ENCODE measurements at regions not wholly inside any gene's neighbourhood (a gene's known extent, or its start where the extent isn't known, plus 50 kb on each side); places are given as distances from the start of the nearest gene placed in this dataset.

- no peaks in the 10 kb centered on the region for H3K4me1 Mint-ChIP-seq
- no peak overlapping the region for H3K4me3 Mint-ChIP-seq
- H3K9me3 Mint-ChIP-seq, result peaks cover 5% of the 10 kb centered on the region
- DNase-seq (no peak), ATAC-seq (no peak)
- no peaks in the 10 kb centered on the region for H3K27me3 Mint-ChIP-seq
- no peaks in the 10 kb centered on the region for H3K36me3 Mint-ChIP-seq (ENCODE audit: low read depth)
- H3K27ac Mint-ChIP-seq, result no peak overlapping the region
These were observed 862.6 kb downstream of the SORCS3 start for GRCh38 chr10:105503714-105504113.

- Mint-ChIP-seq H3K4me3 (no peak overlapping the region), H3K27me3 (no peaks in the 10 kb centered on the region), H3K9me3 (peaks cover 11% of the 10 kb centered on the region), H3K4me1 (no peaks in the 10 kb centered on the region), H3K27ac (no peak overlapping the region), H3K36me3 (ENCODE audit: low read depth) (no peaks in the 10 kb centered on the region)
- DNase-seq, result no peak
- no peak for ATAC-seq
These were observed 861.0 kb downstream of the SORCS3 start for GRCh38 chr10:105502058-105502457.

- peaks cover 11% of the 10 kb centered on the region for H3K9me3 Mint-ChIP-seq
- DNase-seq (no peak), ATAC-seq (no peak)
- H3K27ac Mint-ChIP-seq, result no peak overlapping the region
- no peak overlapping the region for H3K4me3 Mint-ChIP-seq
- H3K27me3 Mint-ChIP-seq, result no peaks in the 10 kb centered on the region
- H3K4me1 Mint-ChIP-seq, result no peaks in the 10 kb centered on the region
- H3K36me3 Mint-ChIP-seq (ENCODE audit: low read depth), result no peaks in the 10 kb centered on the region
These were observed 853.9 kb downstream of the SORCS3 start for GRCh38 chr10:105494944-105495343.

GRCh38 chr10:105494303-105494702, 853.2 kb downstream of the SORCS3 start:
- H3K27me3 Mint-ChIP-seq, result no peaks in the 10 kb centered on the region
- no peaks in the 10 kb centered on the region for H3K4me1 Mint-ChIP-seq
- no peak overlapping the region for H3K27ac Mint-ChIP-seq
- H3K36me3 Mint-ChIP-seq (ENCODE audit: low read depth), result no peaks in the 10 kb centered on the region
- no peak for ATAC-seq
- no peak for DNase-seq
- peaks cover 7% of the 10 kb centered on the region for H3K9me3 Mint-ChIP-seq
- no peak overlapping the region for H3K4me3 Mint-ChIP-seq

GRCh38 chr10:105473170-105473569, 832.1 kb downstream of the SORCS3 start:
- DNase-seq (no peak), ATAC-seq (no peak)
- Mint-ChIP-seq H3K27me3 (no peaks in the 10 kb centered on the region), H3K9me3 (no peaks in the 10 kb centered on the region), H3K27ac (no peak overlapping the region), H3K4me1 (no peaks in the 10 kb centered on the region), H3K36me3 (ENCODE audit: low read depth) (no peaks in the 10 kb centered on the region), H3K4me3 (no peak overlapping the region)

- no peak overlapping the region for H3K27ac Mint-ChIP-seq
- H3K4me1 Mint-ChIP-seq, result no peaks in the 10 kb centered on the region
- no peaks in the 10 kb centered on the region for H3K9me3 Mint-ChIP-seq
- H3K27me3 Mint-ChIP-seq, result no peaks in the 10 kb centered on the region
- DNase-seq (no peak), ATAC-seq (no peak)
- no peak overlapping the region for H3K4me3 Mint-ChIP-seq
- H3K36me3 Mint-ChIP-seq (ENCODE audit: low read depth), result no peaks in the 10 kb centered on the region
These were observed 827.7 kb downstream of the SORCS3 start for GRCh38 chr10:105468759-105469158.

- ATAC-seq (no peak), DNase-seq (no peak)
- no peak overlapping the region for H3K4me3 Mint-ChIP-seq
- no peaks in the 10 kb centered on the region for H3K27me3 Mint-ChIP-seq
- H3K36me3 Mint-ChIP-seq (ENCODE audit: low read depth), result no peaks in the 10 kb centered on the region
- H3K27ac Mint-ChIP-seq, result no peak overlapping the region
- H3K9me3 Mint-ChIP-seq, result peaks cover 8% of the 10 kb centered on the region
- H3K4me1 Mint-ChIP-seq, result no peaks in the 10 kb centered on the region
These were observed 825.4 kb downstream of the SORCS3 start for GRCh38 chr10:105466521-105466920.

- H3K27ac Mint-ChIP-seq, result no peak overlapping the region
- DNase-seq (no peak), ATAC-seq (no peak)
- H3K4me3 Mint-ChIP-seq, result no peak overlapping the region
- H3K27me3 Mint-ChIP-seq, result no peaks in the 10 kb centered on the region
- H3K4me1 Mint-ChIP-seq, result no peaks in the 10 kb centered on the region
- H3K9me3 Mint-ChIP-seq, result no peaks in the 10 kb centered on the region
- no peaks in the 10 kb centered on the region for H3K36me3 Mint-ChIP-seq (ENCODE audit: low read depth)
These were observed 793.9 kb downstream of the SORCS3 start for GRCh38 chr10:105434970-105435369.

GRCh38 chr10:105413997-105414396, 772.9 kb downstream of the SORCS3 start:
- DNase-seq (no peak), ATAC-seq (no peak)
- peaks cover 6% of the 10 kb centered on the region for H3K9me3 Mint-ChIP-seq
- no peak overlapping the region for H3K27ac Mint-ChIP-seq
- H3K4me1 Mint-ChIP-seq, result no peaks in the 10 kb centered on the region
- H3K27me3 Mint-ChIP-seq, result no peaks in the 10 kb centered on the region
- H3K4me3 Mint-ChIP-seq, result no peak overlapping the region
- H3K36me3 Mint-ChIP-seq (ENCODE audit: low read depth), result no peaks in the 10 kb centered on the region

GRCh38 chr10:105409370-105409769, 768.3 kb downstream of the SORCS3 start:
- ATAC-seq, result no peak

GRCh38 chr10:105406488-105406887, 765.4 kb downstream of the SORCS3 start:
- no peak overlapping the region for H3K4me3 Mint-ChIP-seq
- H3K27ac Mint-ChIP-seq, result no peak overlapping the region
- DNase-seq (no peak), ATAC-seq (no peak)
- H3K36me3 Mint-ChIP-seq (ENCODE audit: low read depth), result no peaks in the 10 kb centered on the region
- no peaks in the 10 kb centered on the region for H3K27me3 Mint-ChIP-seq
- H3K4me1 Mint-ChIP-seq, result no peaks in the 10 kb centered on the region
- peaks cover 17% of the 10 kb centered on the region for H3K9me3 Mint-ChIP-seq

More at GRCh38 chr10:105409370-105409769, 768.3 kb downstream of the SORCS3 start:
- H3K27me3 Mint-ChIP-seq, result no peaks in the 10 kb centered on the region
- H3K4me3 Mint-ChIP-seq, result no peak overlapping the region
- H3K36me3 Mint-ChIP-seq (ENCODE audit: low read depth), result no peaks in the 10 kb centered on the region
- no peak overlapping the region for H3K27ac Mint-ChIP-seq
- DNase-seq, result no peak
- H3K9me3 Mint-ChIP-seq, result peaks cover 13% of the 10 kb centered on the region
- H3K4me1 Mint-ChIP-seq, result no peaks in the 10 kb centered on the region

- Mint-ChIP-seq H3K4me1 (no peaks in the 10 kb centered on the region), H3K27ac (no peak overlapping the region), H3K9me3 (peaks cover 16% of the 10 kb centered on the region), H3K4me3 (no peak overlapping the region), H3K27me3 (no peaks in the 10 kb centered on the region), H3K36me3 (ENCODE audit: low read depth) (no peaks in the 10 kb centered on the region)
- no peak for ATAC-seq
- no peak for DNase-seq
These were observed 757.1 kb downstream of the SORCS3 start for GRCh38 chr10:105398202-105398601.

GRCh38 chr10:105391670-105392351, 750.7 kb downstream of the SORCS3 start:
- Mint-ChIP-seq H3K9me3 (peaks cover 4% of the 10 kb centered on the region), H3K27ac (no peak overlapping the region), H3K36me3 (ENCODE audit: low read depth) (no peaks in the 10 kb centered on the region), H3K4me1 (no peaks in the 10 kb centered on the region), H3K27me3 (no peaks in the 10 kb centered on the region), H3K4me3 (no peak overlapping the region)
- ATAC-seq (no peak), DNase-seq (no peak)

- no peak for ATAC-seq
- Mint-ChIP-seq H3K4me1 (no peaks in the 10 kb centered on the region), H3K27ac (no peak overlapping the region), H3K4me3 (no peak overlapping the region), H3K9me3 (peaks cover 4% of the 10 kb centered on the region), H3K27me3 (no peaks in the 10 kb centered on the region), H3K36me3 (ENCODE audit: low read depth) (no peaks in the 10 kb centered on the region)
- DNase-seq, result no peak
These were observed 746.9 kb downstream of the SORCS3 start for GRCh38 chr10:105387971-105388370.

- Mint-ChIP-seq H3K4me1 (no peaks in the 10 kb centered on the region), H3K9me3 (no peaks in the 10 kb centered on the region), H3K27ac (no peak overlapping the region), H3K4me3 (no peak overlapping the region), H3K36me3 (ENCODE audit: low read depth) (no peaks in the 10 kb centered on the region), H3K27me3 (no peaks in the 10 kb centered on the region)
- DNase-seq (no peak), ATAC-seq (no peak)
These were observed 742.9 kb downstream of the SORCS3 start for GRCh38 chr10:105383978-105384377.

- H3K4me1 Mint-ChIP-seq, result no peaks in the 10 kb centered on the region
- no peak overlapping the region for H3K27ac Mint-ChIP-seq
- no peak for DNase-seq
- ATAC-seq, result no peak
- peaks cover 2% of the 10 kb centered on the region for H3K27me3 Mint-ChIP-seq
- H3K9me3 Mint-ChIP-seq, result peaks cover 12% of the 10 kb centered on the region
- no peak overlapping the region for H3K4me3 Mint-ChIP-seq
- no peaks in the 10 kb centered on the region for H3K36me3 Mint-ChIP-seq (ENCODE audit: low read depth)
These were observed 729.6 kb downstream of the SORCS3 start for GRCh38 chr10:105370692-105371091.
